HG03095 (cell line): ENCODE measurements at regions not wholly inside any gene's neighbourhood (a gene's known extent, or its start where the extent isn't known, plus 50 kb on each side); places are given as distances from the start of the nearest gene placed in this dataset.
"Not testable (repeated sequence)": the region's sequence is repeated elsewhere in the genome, so short reads cannot be mapped to it uniquely, and the experiment has no call there.

Source experiments
- ATAC-seq: cut with Tn5 transposase; IDR thresholded peaks from one replicate; pipeline ENCODE4 v1.9.1; 2021; ENCODE audit warnings: moderate library complexity; ENCODE audit not compliant: unreplicated experiment

- ATAC-seq, result no peak
These were observed 283.6 kb upstream of the NMUR2 start for GRCh38 chr5:152688561-152689249.

GRCh38 chr5:152689250-152689711 is 284.2 kb upstream of the NMUR2 start:
- no peak for ATAC-seq

- ATAC-seq, result no peak
These were observed 289.2 kb upstream of the NMUR2 start for GRCh38 chr5:152694231-152694630.

- no peak for ATAC-seq
These were observed 296.3 kb upstream of the NMUR2 start for GRCh38 chr5:152701305-152701949.

GRCh38 chr5:152704286-152704685 is 299.2 kb upstream of the NMUR2 start:
- no peak for ATAC-seq

GRCh38 chr5:152711801-152712388 is 306.8 kb upstream of the NMUR2 start:
- ATAC-seq, result no peak

- ATAC-seq, result no peak
These were observed 312.3 kb upstream of the NMUR2 start for GRCh38 chr5:152717393-152717792.

- ATAC-seq, result no peak
These were observed 318.4 kb upstream of the NMUR2 start for GRCh38 chr5:152723482-152723881.

GRCh38 chr5:152730176-152730575 is 325.1 kb upstream of the NMUR2 start:
- ATAC-seq, result no peak

- ATAC-seq, result no peak
These were observed 331.8 kb upstream of the NMUR2 start for GRCh38 chr5:152736906-152737305.

- no peak for ATAC-seq
These were observed 334.8 kb upstream of the NMUR2 start for GRCh38 chr5:152739916-152740315.

GRCh38 chr5:152741126-152741525 is 336.0 kb upstream of the NMUR2 start:
- not testable (repeated sequence) for ATAC-seq

- ATAC-seq, result not testable (repeated sequence)
These were observed 382.7 kb upstream of the NMUR2 start for GRCh38 chr5:152787709-152788217.

- ATAC-seq, result no peak
These were observed 396.8 kb upstream of the NMUR2 start for GRCh38 chr5:152801886-152802285.

- no peak for ATAC-seq
These were observed 399.1 kb upstream of the NMUR2 start for GRCh38 chr5:152804179-152804578.

- ATAC-seq, result no peak
These were observed 406.9 kb upstream of the NMUR2 start for GRCh38 chr5:152811988-152812387.

GRCh38 chr5:152813526-152813925 is 408.4 kb upstream of the NMUR2 start:
- ATAC-seq, result no peak

- ATAC-seq, result no peak
These were observed 414.8 kb upstream of the NMUR2 start for GRCh38 chr5:152819891-152820290.

- no peak for ATAC-seq
These were observed 419.2 kb upstream of the NMUR2 start for GRCh38 chr5:152824316-152824715.

- no peak for ATAC-seq
These were observed 433.2 kb upstream of the NMUR2 start for GRCh38 chr5:152838241-152838786.

GRCh38 chr5:152844713-152845112 is 439.6 kb upstream of the NMUR2 start:
- no peak for ATAC-seq

GRCh38 chr5:152853361-152853760 is 448.3 kb upstream of the NMUR2 start:
- no peak for ATAC-seq
